CD4-positive, alpha-beta T cell treated with Interferon alpha-2 for 1 hour (primary cell): ENCODE measurements at regions not wholly inside any gene's neighbourhood (a gene's known extent, or its start where the extent isn't known, plus 50 kb on each side); places are given as distances from the start of the nearest gene placed in this dataset.

ENCODE experiments used
- DNase-seq, 2 donors: peaks; one replicate each; pipeline ENCODE4 v3.0.0-alpha.2; 2020 to 2022

DNA sequence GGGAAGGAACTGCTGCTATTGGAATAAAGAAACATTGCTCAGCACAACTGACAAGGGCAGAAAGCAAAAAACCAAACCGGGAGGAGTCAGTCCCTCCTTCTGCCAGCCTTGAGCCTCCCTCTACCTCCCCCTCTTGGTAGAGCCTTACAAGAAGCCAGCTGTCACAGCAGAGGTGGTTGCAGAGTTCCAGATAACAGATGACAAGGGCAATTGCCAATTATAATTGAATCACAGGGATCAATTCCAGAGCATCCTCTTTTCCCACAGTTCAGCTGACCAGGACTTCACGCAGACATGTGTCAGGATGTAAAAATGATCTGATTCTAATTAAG lies 548.2 kb upstream of the LRRTM1 start:
- DNase-seq = no peak

DNA sequence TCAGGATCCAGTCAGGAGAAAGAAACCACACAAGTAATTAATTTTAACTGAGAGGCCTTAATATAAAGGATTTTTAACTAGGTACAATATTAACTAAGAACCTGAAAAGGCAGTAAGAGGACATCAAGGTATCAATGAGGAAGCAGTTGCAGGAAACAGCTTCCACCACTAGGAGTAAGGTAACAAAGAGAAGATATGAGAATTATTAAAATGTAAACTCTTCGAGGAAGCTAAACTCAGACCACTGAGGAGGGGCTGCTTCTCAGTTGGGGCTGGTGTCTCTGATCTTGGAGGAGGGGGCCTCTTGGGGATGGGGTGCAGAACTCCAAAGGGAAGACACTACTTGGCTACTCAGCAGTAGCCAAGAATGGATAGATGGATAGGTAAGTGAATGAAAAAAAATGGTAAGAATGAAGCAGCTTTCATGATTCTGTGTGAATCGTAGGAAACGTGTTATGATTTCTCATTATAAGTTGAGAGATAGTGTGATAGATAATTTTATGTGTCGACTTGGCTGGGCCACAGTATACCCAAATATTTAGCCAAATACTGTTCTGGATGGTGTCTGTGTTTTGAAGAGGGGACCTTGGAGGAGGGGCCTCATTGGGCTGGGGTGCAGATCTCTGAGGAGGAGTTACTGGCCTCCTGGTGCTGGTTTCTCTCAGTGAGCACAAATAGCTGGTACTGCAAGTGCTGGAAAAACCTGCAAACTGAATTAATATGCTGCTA lies 547.7 kb upstream of the LRRTM1 start:
- no peak for DNase-seq

DNA sequence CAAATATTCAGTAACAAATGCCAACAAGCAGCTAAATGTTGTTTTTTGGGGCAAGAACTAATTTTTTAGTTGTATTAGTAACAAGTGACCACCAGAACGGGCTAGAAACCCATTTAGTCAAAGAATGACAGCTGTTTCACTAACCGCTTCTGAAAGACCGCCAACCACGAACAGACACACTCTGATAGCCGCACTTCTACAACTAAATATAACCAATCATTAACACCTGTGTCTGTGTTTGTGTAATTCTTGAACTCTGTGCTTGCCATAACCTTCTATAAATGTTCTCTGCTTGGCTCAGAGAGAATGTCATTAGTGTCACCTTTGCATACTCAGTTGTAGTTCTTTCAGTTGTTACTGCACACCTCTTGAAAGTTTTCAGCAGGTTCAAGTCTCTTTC lies 526.3 kb upstream of the LRRTM1 start:
- no peak for DNase-seq

DNA sequence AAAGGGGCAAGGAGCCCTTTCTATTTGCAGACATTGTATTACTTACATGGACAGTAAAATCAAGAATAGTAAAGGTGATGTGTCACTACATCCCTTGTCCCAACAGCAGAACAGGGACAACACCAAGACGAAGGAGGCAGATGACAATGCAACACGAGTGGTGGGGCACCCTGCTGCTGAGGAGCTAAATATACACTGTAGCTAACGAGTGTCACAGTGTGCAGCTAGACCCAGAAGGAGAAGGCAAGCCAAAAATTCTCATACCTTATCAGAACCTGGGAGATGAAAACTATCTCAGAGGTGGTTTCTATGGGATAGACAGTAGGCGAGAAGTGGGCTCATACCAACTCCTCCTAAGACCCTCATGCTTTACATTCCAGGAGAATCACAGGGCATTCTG lies 518.4 kb upstream of the LRRTM1 start:
- no peak for DNase-seq

DNA sequence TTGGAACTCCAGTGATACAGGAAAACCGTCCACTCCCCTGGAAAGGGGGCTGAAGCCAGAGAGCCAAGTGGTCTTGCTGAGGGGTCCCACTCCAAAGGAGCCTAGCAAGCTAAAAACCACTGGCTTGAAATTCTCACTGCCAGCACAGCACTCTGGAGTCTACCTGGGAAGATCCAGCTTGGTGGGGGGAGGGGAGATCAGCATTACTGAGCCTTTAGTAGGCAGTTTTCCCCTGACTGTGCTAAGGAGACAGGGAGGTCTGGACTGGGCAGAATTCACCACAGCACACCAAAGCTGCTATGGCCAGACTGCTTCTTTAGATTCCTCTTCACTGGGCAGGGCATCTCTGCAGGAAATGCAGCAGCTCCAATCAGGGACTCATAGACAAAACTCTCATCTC lies 510.7 kb upstream of the LRRTM1 start:
- DNase-seq = no peak

DNA sequence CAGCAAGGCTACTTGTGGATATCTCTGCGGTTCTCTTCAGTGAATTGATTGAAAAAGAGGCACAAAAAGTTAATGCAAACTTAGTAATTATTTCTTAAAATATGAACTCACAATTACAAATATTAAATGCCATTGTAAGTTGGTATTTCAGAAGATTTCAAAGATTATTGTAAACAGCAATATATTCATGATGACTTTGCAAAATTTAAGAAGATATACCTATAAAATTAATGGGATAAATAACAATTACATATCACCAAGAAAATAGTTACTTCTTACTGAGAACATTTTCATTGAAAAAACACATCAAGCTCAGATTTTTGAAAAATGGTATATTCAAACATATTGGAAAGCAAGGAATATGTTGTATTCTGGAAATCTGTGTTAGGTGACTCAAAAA lies 482.0 kb upstream of the LRRTM1 start:
- DNase-seq = no peak

DNA sequence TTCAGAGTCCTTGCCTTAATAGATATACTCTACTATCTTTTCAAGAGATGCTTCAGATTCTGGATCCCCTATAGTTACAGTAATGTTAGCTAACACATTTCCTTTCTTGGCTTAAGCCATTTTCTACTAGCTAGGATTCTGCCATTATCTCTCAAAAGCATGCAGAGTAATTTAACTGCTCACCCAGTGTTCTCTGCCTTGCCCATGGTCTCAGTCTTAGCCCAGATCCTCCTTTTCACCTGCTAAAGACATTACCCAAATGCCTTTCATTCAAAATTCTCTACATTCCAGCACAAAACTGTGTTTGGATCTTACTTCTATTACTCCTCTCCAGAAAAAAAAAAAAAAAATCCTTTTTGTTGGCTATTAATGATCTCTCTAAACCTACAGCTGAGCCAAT lies 474.2 kb upstream of the LRRTM1 start:
- DNase-seq = no peak

DNA sequence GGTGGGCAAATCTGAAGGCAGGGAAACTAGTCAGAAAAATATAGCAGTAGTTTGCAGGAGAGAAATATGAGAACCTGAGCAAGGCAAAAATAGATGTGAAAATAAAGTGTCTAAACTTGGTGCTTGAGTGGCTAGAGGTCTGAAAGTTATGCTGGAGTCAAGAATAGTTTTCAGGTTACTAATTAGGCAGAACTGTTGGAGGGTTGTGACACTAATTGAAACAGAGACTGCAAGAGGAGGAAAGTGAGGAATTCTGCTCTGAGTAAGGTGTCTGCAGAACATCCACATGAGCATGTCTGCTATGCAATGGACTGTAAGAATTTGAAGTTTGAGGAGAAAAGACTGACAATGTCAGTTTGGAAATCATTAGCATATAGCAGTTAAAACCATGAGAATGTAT lies 444.0 kb upstream of the LRRTM1 start:
- no peak for DNase-seq

DNA sequence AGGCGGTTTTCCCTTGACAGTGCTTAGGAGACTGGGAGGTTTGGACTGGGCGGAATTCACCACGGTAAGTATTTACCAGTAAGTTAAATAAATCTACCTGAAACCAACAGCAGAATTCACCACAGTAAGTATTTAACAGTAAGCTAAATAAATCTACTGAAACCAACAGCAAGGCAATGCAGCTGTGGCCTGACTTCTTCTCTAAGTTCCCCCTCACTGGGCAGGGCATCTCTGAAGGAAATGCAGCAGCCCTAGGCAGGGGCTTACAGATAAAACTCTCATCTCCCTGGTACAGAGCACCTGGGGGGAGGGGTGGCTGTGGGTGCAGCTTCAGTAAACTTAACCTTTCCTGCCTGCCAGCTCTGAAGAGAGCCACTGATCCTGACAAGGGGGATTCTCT lies 432.5 kb upstream of the LRRTM1 start:
- DNase-seq = no peak

DNA sequence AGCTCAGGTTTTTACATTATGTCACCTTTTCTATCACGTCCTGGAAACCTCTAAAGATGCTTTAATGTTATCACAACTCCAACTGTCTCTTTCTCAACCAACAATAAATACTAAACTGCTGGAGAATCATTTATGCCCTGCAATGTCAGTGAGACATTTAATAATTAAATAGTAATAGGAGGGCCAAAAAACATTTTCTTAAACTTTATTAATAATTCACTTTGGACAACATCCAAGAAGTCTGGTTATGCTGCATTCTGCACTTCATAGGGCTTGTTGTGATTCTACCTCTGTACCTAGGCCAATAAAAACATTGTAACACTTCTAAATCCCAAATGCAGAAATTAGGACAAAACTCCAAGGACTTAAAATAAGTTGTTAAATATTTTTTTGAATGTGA lies 420.4 kb upstream of the LRRTM1 start:
- DNase-seq = no peak

DNA sequence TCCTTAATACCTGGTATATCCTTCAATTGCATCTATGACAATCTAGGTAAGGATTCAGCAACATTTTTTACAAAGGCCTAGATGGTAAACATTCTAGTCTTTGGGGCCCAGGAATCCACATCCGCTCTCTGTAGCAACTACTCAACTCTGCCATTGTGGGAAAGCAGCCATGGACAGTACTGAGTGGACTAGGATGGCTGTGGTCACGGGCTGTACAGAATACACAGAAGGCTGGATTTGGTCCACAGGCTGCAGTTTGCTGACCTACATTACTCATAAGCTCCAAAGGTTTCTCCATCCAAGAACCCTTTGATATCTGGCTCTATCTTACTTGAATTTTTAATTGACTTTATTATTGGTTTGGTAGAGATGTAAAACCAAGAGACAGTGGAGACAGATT lies 418.3 kb upstream of the LRRTM1 start:
- no peak for DNase-seq

DNA sequence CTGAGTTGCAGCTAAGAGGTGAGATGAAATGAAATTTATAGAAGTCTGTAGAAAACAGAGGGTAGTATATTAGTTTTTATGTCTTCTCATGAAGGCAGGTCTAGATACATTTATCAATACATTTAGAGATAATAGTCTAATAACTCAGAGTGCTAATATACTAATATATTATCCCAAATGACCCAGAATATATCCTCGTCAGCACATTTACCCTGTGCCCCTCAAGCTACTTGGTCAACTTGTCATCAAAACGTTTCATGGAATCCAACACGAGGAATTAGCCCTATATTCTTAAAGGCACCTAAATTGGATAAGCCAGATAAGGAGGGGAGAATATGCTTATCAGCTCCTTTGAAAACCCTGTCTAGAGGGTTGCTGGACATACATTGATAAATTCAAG lies 415.1 kb upstream of the LRRTM1 start:
- no peak for DNase-seq

DNA sequence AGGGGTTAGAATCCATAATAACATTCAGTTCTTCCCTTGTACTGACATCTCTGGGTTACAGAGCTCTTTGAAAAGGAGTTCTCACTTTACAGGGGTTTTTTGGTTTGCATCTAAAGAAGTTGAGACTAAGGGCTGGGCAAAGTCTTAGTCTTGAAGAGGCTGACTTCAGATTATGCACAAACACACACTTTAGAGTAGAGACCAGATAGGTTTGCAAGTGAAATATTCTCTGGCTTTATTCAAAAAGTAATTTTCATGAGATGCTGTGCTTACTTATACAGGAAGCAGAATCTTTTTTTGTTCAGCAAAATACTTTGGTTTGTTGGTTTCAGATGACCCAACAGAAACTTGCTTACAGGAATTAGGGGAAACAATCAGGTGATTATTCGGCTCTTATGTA lies 410.9 kb upstream of the LRRTM1 start:
- DNase-seq = no peak

DNA sequence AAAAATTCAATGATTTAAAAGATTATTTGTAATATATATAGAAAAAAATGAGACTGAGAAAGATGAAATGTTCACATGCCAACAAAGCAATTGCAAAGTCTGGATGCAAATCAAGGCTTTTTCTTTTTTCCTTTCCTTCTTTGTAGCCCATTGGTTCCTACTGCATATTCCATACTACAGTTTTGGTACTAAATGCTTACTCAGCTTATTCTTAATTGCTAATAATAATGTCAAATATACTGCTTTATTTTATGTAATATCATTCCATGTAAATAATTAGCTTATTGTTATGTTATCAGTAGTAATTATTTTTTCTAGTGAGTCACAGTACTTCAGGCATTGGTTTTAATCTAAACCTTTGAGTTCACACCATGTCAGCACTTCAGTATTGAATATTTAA lies 407.4 kb upstream of the LRRTM1 start:
- no peak for DNase-seq

DNA sequence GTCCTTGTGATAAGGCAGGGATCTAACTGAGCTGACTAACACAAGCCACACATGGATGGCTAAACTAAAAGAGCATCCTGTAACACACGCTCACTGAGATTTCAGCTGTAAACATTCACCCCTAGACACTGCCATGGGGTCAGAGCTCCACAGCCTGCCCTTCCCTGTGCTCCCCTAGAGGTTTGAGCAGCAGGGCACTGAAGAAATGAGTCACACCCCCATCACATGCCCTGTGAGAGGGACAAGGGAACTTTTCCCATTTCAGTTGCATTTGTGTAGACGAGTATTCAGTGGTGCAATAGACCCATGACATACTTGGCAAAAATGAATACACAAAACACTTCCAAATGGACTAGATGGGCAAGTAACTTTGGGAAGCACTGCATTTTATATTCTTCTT lies 402.4 kb upstream of the LRRTM1 start:
- no peak for DNase-seq

DNA sequence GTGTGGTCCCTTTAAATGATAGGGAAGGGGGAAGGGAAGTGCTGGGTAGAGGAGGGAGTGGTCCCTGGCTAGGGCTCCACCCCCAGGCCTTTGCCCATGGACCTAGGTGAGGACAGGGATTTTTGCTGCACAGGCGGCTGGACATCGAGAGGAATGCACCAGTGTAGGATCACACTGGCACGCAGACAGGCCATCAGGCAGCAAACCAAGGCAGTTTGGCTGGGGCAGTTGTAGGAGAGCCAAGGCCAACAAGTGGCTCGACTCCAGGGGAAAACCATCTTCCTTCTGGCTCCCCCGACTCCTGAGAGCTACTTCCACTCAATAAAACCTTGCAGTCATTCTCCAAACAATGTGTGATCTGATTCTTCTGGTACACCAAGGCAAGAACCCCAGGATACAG lies 402.0 kb upstream of the LRRTM1 start:
- no peak for DNase-seq

DNA sequence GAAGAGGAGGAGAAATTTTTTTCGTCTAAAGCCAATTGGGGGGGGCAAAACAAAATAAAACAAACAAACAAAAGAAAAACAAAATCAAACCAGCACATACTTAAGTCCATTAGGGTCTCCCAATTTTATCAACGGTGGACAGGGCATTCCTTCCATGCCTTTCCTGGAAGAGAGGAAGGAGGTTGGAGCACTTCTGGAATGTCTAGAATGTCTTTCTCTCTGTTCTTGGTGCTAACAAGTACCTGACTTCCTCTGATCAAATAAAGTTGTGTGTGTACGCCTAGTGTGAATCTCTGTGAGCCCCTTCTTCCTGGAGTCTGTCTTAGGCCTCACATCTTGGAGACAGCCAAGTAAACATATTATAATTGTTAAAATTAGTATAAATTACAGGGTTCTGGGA lies 399.0 kb upstream of the LRRTM1 start:
- DNase-seq = no peak

DNA sequence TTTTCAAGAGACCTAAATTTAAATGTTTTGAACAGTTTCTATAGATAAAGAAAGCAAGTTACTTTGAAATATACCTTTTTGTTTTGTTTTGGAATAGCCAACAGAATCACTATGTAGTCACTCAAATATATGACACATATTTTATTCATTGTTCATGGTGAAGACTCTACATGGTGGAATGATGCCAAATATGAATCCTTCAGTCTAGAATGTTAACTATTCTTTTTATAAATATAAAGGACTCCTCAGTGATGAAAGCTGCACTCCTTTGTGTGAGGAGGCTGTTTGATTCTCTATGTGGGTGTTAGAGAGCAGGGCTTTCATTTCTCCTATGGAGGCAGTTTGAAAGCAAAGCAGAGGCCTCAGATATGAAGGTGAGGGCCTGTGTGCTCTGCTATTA lies 396.4 kb upstream of the LRRTM1 start:
- no peak for DNase-seq
